GM19240 (cell line): ENCODE measurements at regions not wholly inside any gene's neighbourhood (a gene's known extent, or its start where the extent isn't known, plus 50 kb on each side); places are given as distances from the start of the nearest gene placed in this dataset.
"Not testable (repeated sequence)": the region's sequence is repeated elsewhere in the genome, so short reads cannot be mapped to it uniquely, and the experiment has no call there.

Source experiments
- DNase-seq: peaks from one replicate; pipeline ENCODE4 v3.0.0; 2011; ENCODE audit warnings: low spot score; ENCODE audit not compliant: insufficient read length

GRCh38 chr6:14591998-14592397, 474.4 kb downstream of the CD83 start:
- no peak for DNase-seq

GRCh38 chr6:14593286-14593685, 475.7 kb downstream of the CD83 start:
- no peak for DNase-seq

GRCh38 chr6:14595751-14596150, 478.2 kb downstream of the CD83 start:
- DNase-seq, result no peak

GRCh38 chr6:14596410-14596809, 478.8 kb downstream of the CD83 start:
- DNase-seq, result no peak

- no peak for DNase-seq
Observed at GRCh38 chr6:14597090-14597489, 479.5 kb downstream of the CD83 start.

- DNase-seq, result no peak
Observed at GRCh38 chr6:14598017-14598864, 480.7 kb downstream of the CD83 start.

- DNase-seq, result not testable (repeated sequence)
Observed at GRCh38 chr6:14600306-14600705, 482.7 kb downstream of the CD83 start.

- DNase-seq, result no peak
Observed at GRCh38 chr6:14601490-14601889, 483.9 kb downstream of the CD83 start.

GRCh38 chr6:14606353-14606752, 488.8 kb downstream of the CD83 start:
- no peak for DNase-seq

- DNase-seq, result no peak
Observed at GRCh38 chr6:14610141-14610540, 492.6 kb downstream of the CD83 start.

GRCh38 chr6:14612016-14612980, 494.7 kb downstream of the CD83 start:
- DNase-seq, result no peak

GRCh38 chr6:14614631-14615030, 497.1 kb downstream of the CD83 start:
- no peak for DNase-seq

GRCh38 chr6:14616656-14617055, 499.1 kb downstream of the CD83 start:
- DNase-seq, result no peak

GRCh38 chr6:14618759-14619418, 501.3 kb downstream of the CD83 start:
- no peak for DNase-seq

GRCh38 chr6:14619419-14619781, 501.8 kb downstream of the CD83 start:
- DNase-seq, result no peak

GRCh38 chr6:14620522-14620921, 502.9 kb downstream of the CD83 start:
- DNase-seq, result no peak

GRCh38 chr6:14621518-14621917, 503.9 kb downstream of the CD83 start:
- no peak for DNase-seq

- no peak for DNase-seq
Observed at GRCh38 chr6:14622085-14622484, 504.5 kb downstream of the CD83 start.

GRCh38 chr6:14622909-14623505, 505.4 kb downstream of the CD83 start:
- DNase-seq, result no peak

- no peak for DNase-seq
Observed at GRCh38 chr6:14625173-14625895, 507.8 kb downstream of the CD83 start.

GRCh38 chr6:14626556-14626955, 509.0 kb downstream of the CD83 start:
- no peak for DNase-seq
